NOMO-1 treated with DMSO at 0.1 percent for 48 hours (cell line): ENCODE measurements at regions not wholly inside any gene's neighbourhood (a gene's known extent, or its start where the extent isn't known, plus 50 kb on each side); places are given as distances from the start of the nearest gene placed in this dataset.

Source experiments
- DNase-seq: peaks from one replicate; lab custom pipeline; 2025; ENCODE audit not compliant: unreplicated experiment; lab: John Stamatoyannopoulos, UW

GRCh38 chr5:117266280-117266679 is 691.7 kb upstream of the SEMA6A start:
- DNase-seq = no peak

- no peak for DNase-seq
These were observed 688.6 kb upstream of the SEMA6A start for GRCh38 chr5:117263231-117263630.

- DNase-seq = no peak
These were observed 688.0 kb upstream of the SEMA6A start for GRCh38 chr5:117262572-117263131.

GRCh38 chr5:117261948-117262571 is 687.4 kb upstream of the SEMA6A start:
- DNase-seq = no peak

- no peak for DNase-seq
These were observed 680.8 kb upstream of the SEMA6A start for GRCh38 chr5:117255211-117256027.

GRCh38 chr5:117252566-117252965 is 677.9 kb upstream of the SEMA6A start:
- no peak for DNase-seq

GRCh38 chr5:117249086-117249815 is 674.6 kb upstream of the SEMA6A start:
- no peak for DNase-seq

GRCh38 chr5:117246424-117246823 is 671.8 kb upstream of the SEMA6A start:
- no peak for DNase-seq

- DNase-seq = no peak
These were observed 670.5 kb upstream of the SEMA6A start for GRCh38 chr5:117245130-117245529.

GRCh38 chr5:117242028-117242427 is 667.4 kb upstream of the SEMA6A start:
- DNase-seq = no peak

- DNase-seq = no peak
These were observed 662.3 kb upstream of the SEMA6A start for GRCh38 chr5:117236941-117237340.

- DNase-seq = no peak
These were observed 661.2 kb upstream of the SEMA6A start for GRCh38 chr5:117235786-117236185.

GRCh38 chr5:117230375-117230774 is 655.8 kb upstream of the SEMA6A start:
- DNase-seq = no peak

GRCh38 chr5:117220730-117221129 is 646.1 kb upstream of the SEMA6A start:
- no peak for DNase-seq

- DNase-seq = no peak
These were observed 644.2 kb upstream of the SEMA6A start for GRCh38 chr5:117218789-117219188.

- no peak for DNase-seq
These were observed 638.2 kb upstream of the SEMA6A start for GRCh38 chr5:117212866-117213265.

GRCh38 chr5:117210796-117211195 is 636.2 kb upstream of the SEMA6A start:
- no peak for DNase-seq

- DNase-seq = no peak
These were observed 634.9 kb upstream of the SEMA6A start for GRCh38 chr5:117209479-117209878.

GRCh38 chr5:117207088-117207668 is 632.6 kb upstream of the SEMA6A start:
- DNase-seq = no peak

- DNase-seq = no peak
These were observed 631.3 kb upstream of the SEMA6A start for GRCh38 chr5:117205894-117206293.
